NCI-H2196 treated with DMSO at 0.1 percent for 48 hours (cell line): ENCODE measurements at regions not wholly inside any gene's neighbourhood (a gene's known extent, or its start where the extent isn't known, plus 50 kb on each side); places are given as distances from the start of the nearest gene placed in this dataset.
"Not testable (repeated sequence)": the region's sequence is repeated elsewhere in the genome, so short reads cannot be mapped to it uniquely, and the experiment has no call there.

Experiments
- DNase-seq: peaks from one replicate; lab custom pipeline; 2025; ENCODE audit not compliant: unreplicated experiment; lab: John Stamatoyannopoulos, UW

GRCh38 chr6:26257272-26257671 lies 107.7 kb upstream of the BTN3A2 start:
- DNase-seq: no peak

- no peak for DNase-seq
These were observed 106.6 kb upstream of the BTN3A2 start for GRCh38 chr6:26258212-26258977.

- DNase-seq: no peak
These were observed 104.8 kb upstream of the BTN3A2 start for GRCh38 chr6:26260110-26260637.

- no peak for DNase-seq
These were observed 104.1 kb upstream of the BTN3A2 start for GRCh38 chr6:26260725-26261490.

- DNase-seq: no peak
These were observed 100.5 kb upstream of the BTN3A2 start for GRCh38 chr6:26264547-26264946.

- DNase-seq: no peak
These were observed 97.9 kb upstream of the BTN3A2 start for GRCh38 chr6:26267083-26267589.

- DNase-seq: no peak
These were observed 96.2 kb upstream of the BTN3A2 start for GRCh38 chr6:26268659-26269402.

- no peak for DNase-seq
These were observed 95.2 kb upstream of the BTN3A2 start for GRCh38 chr6:26269531-26270485.

- DNase-seq: no peak
These were observed 94.5 kb upstream of the BTN3A2 start for GRCh38 chr6:26270486-26270861.

- DNase-seq: peak; percentile 88
These were observed 93.9 kb upstream of the BTN3A2 start for GRCh38 chr6:26270903-26271667.

- peak; percentile 58 for DNase-seq
These were observed 93.4 kb upstream of the BTN3A2 start for GRCh38 chr6:26271668-26272024.

GRCh38 chr6:26272171-26272637 lies 92.8 kb upstream of the BTN3A2 start:
- no peak for DNase-seq

GRCh38 chr6:26273673-26274588 lies 91.1 kb upstream of the BTN3A2 start:
- no peak for DNase-seq

GRCh38 chr6:26275663-26276062 lies 89.3 kb upstream of the BTN3A2 start:
- DNase-seq: no peak

- no peak for DNase-seq
These were observed 88.0 kb upstream of the BTN3A2 start for GRCh38 chr6:26276841-26277648.

GRCh38 chr6:26278536-26278935 lies 86.5 kb upstream of the BTN3A2 start:
- DNase-seq: no peak

GRCh38 chr6:26279371-26279770 lies 85.6 kb upstream of the BTN3A2 start:
- DNase-seq: not testable (repeated sequence)
